SHP77 (cell line): ENCODE measurements at regions not wholly inside any gene's neighbourhood (a gene's known extent, or its start where the extent isn't known, plus 50 kb on each side); places are given as distances from the start of the nearest gene placed in this dataset.
"Not testable (repeated sequence)": the region's sequence is repeated elsewhere in the genome, so short reads cannot be mapped to it uniquely, and the experiment has no call there.

Experiments used
- DNase-seq, 2 experiments: peaks; one replicate each; lab custom pipeline; 2025; lab: John Stamatoyannopoulos, UW

DNA sequence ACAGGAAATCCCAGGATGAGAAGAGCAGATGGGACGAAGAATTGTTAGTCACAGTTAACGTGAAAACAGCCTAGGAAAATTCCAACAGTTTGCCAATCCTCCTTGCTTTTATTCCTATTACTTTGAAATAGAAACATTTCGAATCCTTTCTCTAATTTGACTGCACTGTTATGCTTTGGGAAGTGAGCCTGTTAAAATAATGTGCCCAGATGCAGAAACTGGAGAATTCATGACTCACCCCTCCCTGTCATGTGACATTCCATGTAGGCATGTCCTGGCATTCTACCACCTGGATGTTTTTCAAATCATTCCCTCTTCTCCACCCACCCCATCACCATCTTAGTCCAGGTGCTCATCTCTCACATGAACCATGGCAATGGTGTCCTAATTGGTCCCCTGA, 107.3 kb downstream of the MINAR1 start:
- DNase-seq = no peak

DNA sequence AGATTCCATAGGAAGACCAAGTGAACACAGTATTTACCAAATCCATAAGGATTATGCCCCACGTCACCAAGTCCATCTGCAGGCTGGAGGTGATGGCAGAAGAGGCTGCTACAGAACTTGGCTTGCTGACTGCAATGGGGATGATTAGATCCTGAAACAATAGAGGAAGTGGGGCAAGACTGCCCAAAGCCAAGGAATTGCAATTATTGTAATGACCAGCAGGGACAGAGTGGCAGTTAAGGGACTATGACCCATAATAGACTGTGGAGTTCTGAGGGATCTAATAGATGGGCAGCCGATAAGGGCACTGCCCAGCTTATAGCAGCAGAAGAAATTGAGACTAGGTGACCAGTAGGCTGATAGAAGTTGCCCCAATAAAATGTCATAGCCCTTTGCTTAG, 108.4 kb downstream of the MINAR1 start:
- DNase-seq = no peak

DNA sequence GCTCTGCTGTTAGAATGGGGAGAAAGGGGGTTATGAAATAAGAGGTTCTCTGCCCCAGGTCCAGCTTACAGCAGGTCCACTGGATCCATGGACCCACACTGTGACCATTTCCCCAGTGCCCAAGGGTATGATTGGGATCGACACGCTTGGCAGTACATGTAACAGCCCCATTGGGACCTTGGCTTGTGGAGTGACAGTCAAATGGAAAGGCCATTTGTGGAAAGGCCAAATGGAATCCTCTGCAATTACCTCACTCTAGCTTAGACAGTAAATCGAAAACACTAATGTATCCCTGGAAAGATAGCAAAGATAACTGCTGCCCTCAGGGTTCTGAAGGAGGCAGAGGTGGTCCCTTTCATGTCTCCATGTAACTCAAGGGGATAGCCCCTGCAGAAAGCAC, 109.1 kb downstream of the MINAR1 start:
- DNase-seq = no peak

DNA sequence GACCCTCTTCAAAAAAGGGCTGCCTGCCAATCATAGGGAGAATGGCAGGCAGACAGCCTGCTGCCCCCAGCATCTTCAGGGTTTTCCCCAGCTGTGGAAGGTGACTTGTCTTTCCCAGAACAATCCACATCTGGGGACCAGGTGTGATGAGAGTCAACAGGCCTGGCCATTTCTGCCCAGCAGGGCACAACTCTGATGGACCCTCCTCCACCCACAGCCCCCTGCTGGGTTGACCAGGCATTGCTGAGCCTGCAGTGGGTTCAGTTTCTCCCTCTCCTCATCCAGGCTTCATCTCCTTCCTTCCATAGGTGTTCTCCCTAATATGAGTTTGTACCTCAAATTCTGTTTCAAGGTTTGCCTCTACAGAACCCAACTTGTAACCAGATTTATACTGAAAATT, 111.0 kb downstream of the MINAR1 start:
- DNase-seq = no peak

- DNase-seq = no peak
Observed at GRCh38 chr15:79549196-79549595, 117.1 kb downstream of the MINAR1 start.

GRCh38 chr15:79560384-79560783, 128.2 kb downstream of the MINAR1 start:
- DNase-seq = no peak

GRCh38 chr15:79561982-79562381, 129.8 kb downstream of the MINAR1 start:
- DNase-seq = no peak

GRCh38 chr15:79562403-79562815, 130.3 kb downstream of the MINAR1 start:
- DNase-seq = no peak

- DNase-seq = no peak
Observed at GRCh38 chr15:79562899-79563298, 130.8 kb downstream of the MINAR1 start.

- no peak for DNase-seq
Observed at GRCh38 chr15:79570004-79570403, 137.9 kb downstream of the MINAR1 start.

DNA sequence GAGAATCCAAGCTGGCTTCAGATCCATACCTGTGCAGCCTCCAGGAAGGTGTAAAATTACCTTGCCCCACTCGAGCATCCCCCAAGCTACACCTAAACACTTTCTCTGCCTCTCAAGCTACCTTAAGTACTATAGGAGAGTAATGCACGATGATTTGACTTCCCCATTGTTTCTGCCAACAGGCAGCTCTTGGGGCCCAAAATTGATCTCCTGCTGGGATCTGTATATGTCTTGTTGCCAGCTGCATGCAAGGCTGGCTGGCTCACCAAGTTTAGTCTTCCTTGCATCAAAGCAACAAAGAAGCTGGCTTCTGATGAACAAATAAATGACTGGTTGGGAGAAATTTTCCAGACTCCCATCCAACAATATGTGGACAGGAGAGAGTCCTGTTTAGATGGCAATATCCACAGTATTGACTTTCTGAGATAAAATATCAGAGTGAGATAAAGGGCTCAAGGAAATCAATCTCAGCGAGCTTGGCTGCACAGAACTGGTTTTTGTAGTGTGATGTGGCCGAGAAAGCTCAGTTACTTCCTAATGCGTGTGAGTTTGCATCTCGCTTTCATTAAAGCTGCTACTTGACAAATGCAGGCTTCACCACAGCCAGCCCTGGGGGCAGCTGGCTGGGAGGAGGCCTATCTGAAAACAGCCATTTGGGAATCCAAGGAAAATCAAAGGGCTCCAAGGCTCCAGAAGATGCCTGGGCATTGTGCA, 140.7 kb downstream of the MINAR1 start:
- DNase-seq = no peak

- not testable (repeated sequence) for DNase-seq
Observed at GRCh38 chr15:79574431-79575273, 142.5 kb downstream of the MINAR1 start.

GRCh38 chr15:79582650-79583049, 150.5 kb downstream of the MINAR1 start:
- DNase-seq = no peak

DNA sequence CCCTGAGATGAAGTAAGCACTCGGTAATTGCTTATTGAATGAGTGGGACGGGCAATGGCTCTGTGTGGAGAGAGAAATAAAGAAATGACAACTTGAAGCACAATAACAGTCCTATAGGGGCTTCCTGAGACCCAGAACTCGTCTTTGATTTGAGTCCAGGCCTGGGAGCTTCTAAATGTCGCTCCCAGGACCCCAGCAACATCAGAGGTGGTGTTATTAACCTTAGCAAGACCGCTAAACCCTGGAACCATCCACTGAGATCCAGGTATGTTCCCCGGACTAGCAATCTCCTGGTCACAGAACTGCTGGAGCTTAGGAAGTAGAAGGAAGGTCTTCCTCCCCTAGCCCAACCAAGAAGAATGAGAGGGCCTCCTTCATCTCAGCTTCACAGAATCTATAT, 160.0 kb downstream of the MINAR1 start:
- no peak for DNase-seq

DNA sequence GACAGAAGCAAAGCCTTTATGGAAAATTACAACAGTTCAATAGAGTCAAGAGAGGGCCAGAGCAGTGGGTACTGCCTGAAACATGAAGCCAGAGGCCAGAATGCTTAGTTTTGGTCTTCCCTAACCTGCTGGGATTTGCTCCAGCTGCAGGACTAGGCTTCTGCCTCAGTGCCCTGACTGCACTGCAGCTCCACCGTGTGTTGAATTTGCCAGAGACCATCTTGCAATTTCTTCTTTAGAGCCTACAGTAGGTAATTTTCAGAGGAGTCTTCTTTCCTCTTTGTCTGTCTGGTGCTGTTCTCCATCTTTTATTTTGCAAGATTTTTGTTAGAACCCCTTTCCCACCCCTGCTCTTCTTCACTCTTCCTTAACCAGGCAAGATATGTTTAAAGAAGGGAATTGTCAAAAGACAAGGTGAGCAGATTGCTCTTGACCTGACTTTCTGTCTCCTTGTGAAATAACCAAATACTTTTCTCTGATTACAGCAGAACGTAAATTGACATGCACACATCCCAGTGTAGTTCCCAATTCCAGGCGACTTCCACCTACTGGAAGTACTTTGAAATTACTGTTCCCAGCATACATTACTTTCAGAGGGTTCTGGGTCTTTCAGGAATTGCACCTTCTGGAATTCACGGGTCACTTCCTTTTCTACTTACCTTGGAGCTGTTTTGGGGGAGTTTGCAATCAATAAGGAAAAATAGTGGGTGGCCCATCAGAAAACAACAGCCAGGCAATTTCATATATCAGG, 161.2 kb downstream of the MINAR1 start:
- DNase-seq = peak; percentile 4 to 5

DNA sequence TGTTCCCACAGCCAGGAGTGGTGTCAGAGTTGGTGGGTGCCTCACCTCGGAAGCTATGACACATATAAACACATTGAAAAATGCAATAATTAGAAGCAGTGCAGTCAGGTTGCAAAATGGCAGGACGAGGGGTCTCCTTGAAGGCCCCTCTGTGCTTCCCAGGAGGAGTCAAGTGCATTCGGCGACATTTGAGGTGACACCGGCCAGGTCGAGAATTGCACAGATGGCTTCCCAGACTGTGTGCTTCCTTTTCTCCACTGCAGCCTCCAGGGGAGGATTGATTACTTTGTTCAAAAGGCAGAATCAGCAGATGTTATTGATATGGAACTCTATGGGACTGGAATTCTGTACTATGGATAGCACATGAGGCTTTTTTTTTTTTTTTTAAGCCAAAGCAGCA, 163.2 kb downstream of the MINAR1 start:
- no peak for DNase-seq

DNA sequence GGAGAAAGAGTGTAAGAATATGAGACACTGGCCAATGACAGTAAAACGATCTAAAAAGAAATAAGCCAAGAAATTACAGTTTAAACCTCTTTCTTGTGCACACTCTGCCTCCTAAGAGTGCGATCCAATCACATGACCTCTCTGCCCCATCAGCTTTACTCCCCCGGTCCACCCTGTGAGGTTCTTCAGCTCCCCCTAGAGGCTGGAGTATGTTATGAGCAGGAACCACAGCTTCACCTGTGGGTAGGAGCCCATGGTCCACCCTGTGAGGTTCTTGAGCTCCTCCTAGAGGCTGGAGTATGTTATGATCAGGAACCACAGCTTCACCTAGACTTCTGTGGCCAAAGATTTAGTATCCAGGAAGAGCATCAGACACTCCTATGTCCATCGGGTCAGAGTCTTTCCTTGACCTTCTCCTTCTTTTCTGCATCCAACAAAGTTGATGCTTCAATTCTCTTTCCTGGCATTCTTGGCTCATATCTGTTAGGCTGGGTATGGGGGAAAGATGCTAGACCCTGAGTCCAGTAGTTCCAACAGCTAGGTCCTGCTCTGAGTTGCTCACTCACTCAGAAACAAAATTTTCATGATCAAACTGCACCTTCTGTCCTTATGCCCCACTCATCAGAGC, 164.0 kb downstream of the MINAR1 start:
- peak; percentile 91 to 96 for DNase-seq

GRCh38 chr15:79598639-79599038, 166.5 kb downstream of the MINAR1 start:
- DNase-seq = no peak

GRCh38 chr15:79601405-79602086, 169.4 kb downstream of the MINAR1 start:
- no peak for DNase-seq

DNA sequence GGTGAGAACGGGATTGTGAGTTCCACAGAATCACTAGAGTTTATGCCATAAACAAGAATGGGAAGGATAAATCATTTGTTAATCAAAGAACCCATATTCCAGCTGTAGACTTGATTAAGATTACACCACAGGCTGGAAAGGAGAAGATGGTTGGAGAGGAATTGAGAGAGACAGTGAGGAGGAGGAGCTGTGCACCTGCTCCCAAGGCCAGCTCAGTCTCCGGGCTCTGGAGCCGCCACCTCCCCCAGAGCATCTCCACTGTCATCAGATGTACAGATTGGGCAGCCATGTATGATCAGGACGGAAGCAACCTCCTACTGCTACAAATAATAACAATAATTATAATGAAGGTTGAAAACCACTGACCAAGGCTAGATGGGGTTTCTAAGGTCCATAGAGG, 170.0 kb downstream of the MINAR1 start:
- no peak for DNase-seq

DNA sequence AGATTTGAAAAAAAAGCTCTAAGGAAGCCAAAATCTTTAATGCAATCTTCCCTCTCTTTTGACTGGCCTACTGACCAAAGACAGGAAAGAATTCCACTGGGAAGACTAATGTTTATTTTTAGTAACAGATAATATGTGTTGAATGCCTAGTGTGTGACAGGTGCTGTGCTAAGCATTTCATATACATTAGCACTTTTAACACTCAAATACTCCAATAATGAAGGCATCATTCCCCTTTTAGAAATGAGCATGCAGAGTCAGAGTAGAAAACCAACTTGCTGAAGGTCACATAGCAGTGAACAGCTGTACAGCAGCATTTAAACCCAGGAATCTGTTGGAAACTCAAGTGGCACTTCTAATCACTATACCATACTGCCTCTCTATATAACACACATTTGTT, 170.6 kb downstream of the MINAR1 start:
- no peak for DNase-seq
